CD4-positive, CD25-positive, alpha-beta regulatory T cell (primary cell): ENCODE measurements at regions not wholly inside any gene's neighbourhood (a gene's known extent, or its start where the extent isn't known, plus 50 kb on each side); places are given as distances from the start of the nearest gene placed in this dataset.
"Not testable (repeated sequence)": the region's sequence is repeated elsewhere in the genome, so short reads cannot be mapped to it uniquely, and the experiment has no call there.

Experiments
- ATAC-seq, 2 donors: fragments of 150-1000 bp; cut with Tn5 transposase; one replicate each; pipeline ENCODE4 v1.10.0; 2021; ENCODE audit warnings: low read depth in 2 of 2, moderate number of reproducible peaks in 2 of 2, moderate library complexity in 1 of 2
- DNase-seq, 3 donors: peaks; one replicate each; pipeline versions ENCODE4 v3.0.0 to v3.0.0-alpha.2; 2012 to 2022; ENCODE audit warnings: mixed read lengths in 1 of 3
- H3K27ac ChIP-seq: one replicate; pipeline ENCODE4 v1.7.0; 2013; ENCODE audit warnings: mild to moderate bottlenecking, low read length; ENCODE audit not compliant: insufficient read depth, poor library complexity, severe bottlenecking
- H3K27me3 ChIP-seq: one replicate; pipeline ENCODE4 v1.7.0; 2013; ENCODE audit warnings: low read length; ENCODE audit not compliant: control insufficient read depth, insufficient read depth
- H3K36me3 ChIP-seq: one replicate; pipeline ENCODE4 v1.7.0; 2013; ENCODE audit warnings: mild to moderate bottlenecking, low read length, moderate library complexity; ENCODE audit not compliant: control insufficient read depth, insufficient read depth
- H3K4me1 ChIP-seq: 2 replicates; pipeline ENCODE4 v1.7.0; 2013; ENCODE audit warnings: mild to moderate bottlenecking, low read length; ENCODE audit not compliant: insufficient read depth, control insufficient read depth, poor library complexity, severe bottlenecking
- H3K4me3 ChIP-seq: one replicate; pipeline ENCODE4 v1.7.0; 2013; ENCODE audit warnings: low read depth, mild to moderate bottlenecking, low read length, moderate library complexity
- H3K9me3 ChIP-seq, 2 experiments: 1 replicate in 1 of 2; 2 replicates in 1 of 2; pipeline ENCODE4 v1.7.0; 2013; ENCODE audit warnings: low read length in 2 of 2, mild to moderate bottlenecking in 1 of 2, moderate library complexity in 1 of 2; ENCODE audit not compliant: control insufficient read depth in 2 of 2
- H3K27ac Mint-ChIP-seq, 3 donors: one replicate each; pipeline ENCODE4 v1.8.0; 2020 to 2022; ENCODE audit warnings: mild to moderate bottlenecking in 3 of 3, mixed read lengths in 3 of 3, moderate library complexity in 2 of 3
- H3K27me3 Mint-ChIP-seq: one replicate; pipeline ENCODE4 v1.8.0; 2022; ENCODE audit warnings: mild to moderate bottlenecking, mixed read lengths
- H3K36me3 Mint-ChIP-seq: one replicate; pipeline ENCODE4 v1.8.0; 2020; ENCODE audit warnings: mixed read lengths
- H3K4me1 Mint-ChIP-seq, 4 donors: one replicate each; pipeline ENCODE4 v1.8.0; 2020 to 2022; ENCODE audit warnings: mixed read lengths in 4 of 4, mild to moderate bottlenecking in 1 of 4
- H3K4me3 Mint-ChIP-seq, 4 donors: one replicate each; pipeline ENCODE4 v1.8.0; 2020 to 2022; ENCODE audit warnings: mild to moderate bottlenecking in 4 of 4, mixed read lengths in 4 of 4, moderate library complexity in 3 of 4
- H3K9me3 Mint-ChIP-seq, 7 donors: one replicate each; pipeline ENCODE4 v1.8.0; 2020 to 2022; ENCODE audit warnings: mixed read lengths in 7 of 7, mild to moderate bottlenecking in 3 of 7, moderate library complexity in 2 of 7

GRCh38 chr10:80708808-80709207 is 171.1 kb downstream of the SH2D4B start:
- no peak overlapping the region for H3K27ac ChIP-seq
- Mint-ChIP-seq H3K27me3 (no peaks in the 10 kb centered on the region), H3K9me3 (peaks cover 0 to 2% (median 0%) of the 10 kb centered on the region in 7 donors), H3K4me1 (no peaks in the 10 kb centered on the region), H3K4me3 (no peak overlapping the region), H3K36me3 (no peaks in the 10 kb centered on the region), H3K27ac (no peak overlapping the region)
- H3K36me3 ChIP-seq: no peaks in the 10 kb centered on the region
- H3K4me1 ChIP-seq: no peaks in the 10 kb centered on the region
- DNase-seq (no peak), ATAC-seq (no peak)
- H3K9me3 ChIP-seq: no peaks in the 10 kb centered on the region
- H3K27me3 ChIP-seq: no peaks in the 10 kb centered on the region
- no peak overlapping the region for H3K4me3 ChIP-seq

- no peak overlapping the region for H3K27ac ChIP-seq
- no peaks in the 10 kb centered on the region for H3K36me3 Mint-ChIP-seq
- H3K27me3 Mint-ChIP-seq: no peaks in the 10 kb centered on the region
- H3K27ac Mint-ChIP-seq: no peak overlapping the region
- H3K9me3 ChIP-seq: no peaks in the 10 kb centered on the region
- ATAC-seq (no peak), DNase-seq (no peak)
- H3K4me1 ChIP-seq: no peaks in the 10 kb centered on the region
- H3K4me3 Mint-ChIP-seq: no peak overlapping the region
- H3K4me3 ChIP-seq: no peak overlapping the region
- H3K9me3 Mint-ChIP-seq: peaks cover 0 to 2% (median 0%) of the 10 kb centered on the region in 7 donors
- no peaks in the 10 kb centered on the region for H3K4me1 Mint-ChIP-seq
- H3K27me3 ChIP-seq: no peaks in the 10 kb centered on the region
- H3K36me3 ChIP-seq: no peaks in the 10 kb centered on the region
These were observed 172.2 kb downstream of the SH2D4B start for GRCh38 chr10:80709866-80710265.

GRCh38 chr10:80713398-80713928 is 175.8 kb downstream of the SH2D4B start:
- no peaks in the 10 kb centered on the region for H3K4me1 ChIP-seq
- Mint-ChIP-seq H3K4me1 (no peaks in the 10 kb centered on the region), H3K9me3 (peaks cover 0 to 1% (median 0%) of the 10 kb centered on the region in 7 donors), H3K27ac (no peak overlapping the region), H3K4me3 (no peak overlapping the region), H3K27me3 (no peaks in the 10 kb centered on the region), H3K36me3 (no peaks in the 10 kb centered on the region)
- DNase-seq: no peak
- no peak overlapping the region for H3K4me3 ChIP-seq
- H3K27me3 ChIP-seq: no peaks in the 10 kb centered on the region
- no peak for ATAC-seq
- H3K36me3 ChIP-seq: no peaks in the 10 kb centered on the region
- H3K9me3 ChIP-seq: no peaks in the 10 kb centered on the region
- no peak overlapping the region for H3K27ac ChIP-seq

GRCh38 chr10:80714566-80714965 is 176.9 kb downstream of the SH2D4B start:
- Histone ChIP-seq H3K4me1 (no peaks in the 10 kb centered on the region), H3K27ac (no peak overlapping the region), H3K27me3 (no peaks in the 10 kb centered on the region), H3K9me3 (no peaks in the 10 kb centered on the region), H3K4me3 (no peak overlapping the region), H3K36me3 (no peaks in the 10 kb centered on the region)
- H3K9me3 Mint-ChIP-seq: peaks cover 0 to 1% (median 0%) of the 10 kb centered on the region in 7 donors
- no peak overlapping the region for H3K27ac Mint-ChIP-seq
- no peaks in the 10 kb centered on the region for H3K27me3 Mint-ChIP-seq
- ATAC-seq: no peak
- no peak for DNase-seq
- no peak overlapping the region for H3K4me3 Mint-ChIP-seq
- H3K4me1 Mint-ChIP-seq: no peaks in the 10 kb centered on the region
- H3K36me3 Mint-ChIP-seq: no peaks in the 10 kb centered on the region

GRCh38 chr10:80718024-80718423 is 180.3 kb downstream of the SH2D4B start:
- ATAC-seq (no peak), DNase-seq (no peak)
- Mint-ChIP-seq H3K36me3 (no peaks in the 10 kb centered on the region), H3K4me3 (no peak overlapping the region), H3K27me3 (no peaks in the 10 kb centered on the region), H3K4me1 (no peaks in the 10 kb centered on the region), H3K27ac (no peak overlapping the region), H3K9me3 (peaks cover 0 to 6% (median 0%) of the 10 kb centered on the region in 7 donors)
- Histone ChIP-seq H3K27me3 (no peaks in the 10 kb centered on the region), H3K4me3 (no peak overlapping the region), H3K27ac (no peak overlapping the region), H3K36me3 (no peaks in the 10 kb centered on the region), H3K9me3 (no peaks in the 10 kb centered on the region), H3K4me1 (no peaks in the 10 kb centered on the region)

GRCh38 chr10:80719935-80720334 is 182.2 kb downstream of the SH2D4B start:
- no peaks in the 10 kb centered on the region for H3K27me3 ChIP-seq
- no peaks in the 10 kb centered on the region for H3K9me3 ChIP-seq
- Mint-ChIP-seq H3K4me3 (no peak overlapping the region), H3K27me3 (no peaks in the 10 kb centered on the region), H3K27ac (no peak overlapping the region), H3K4me1 (no peaks in the 10 kb centered on the region), H3K36me3 (no peaks in the 10 kb centered on the region), H3K9me3 (peaks cover 0 to 6% (median 0%) of the 10 kb centered on the region in 7 donors)
- no peaks in the 10 kb centered on the region for H3K4me1 ChIP-seq
- DNase-seq (no peak), ATAC-seq (no peak)
- H3K36me3 ChIP-seq: no peaks in the 10 kb centered on the region
- no peak overlapping the region for H3K4me3 ChIP-seq
- H3K27ac ChIP-seq: no peak overlapping the region

GRCh38 chr10:80720549-80720948 is 182.8 kb downstream of the SH2D4B start:
- no peaks in the 10 kb centered on the region for H3K9me3 ChIP-seq
- Mint-ChIP-seq H3K36me3 (no peaks in the 10 kb centered on the region), H3K4me1 (no peaks in the 10 kb centered on the region), H3K4me3 (no peak overlapping the region), H3K27me3 (no peaks in the 10 kb centered on the region), H3K9me3 (peaks cover 0 to 6% (median 0%) of the 10 kb centered on the region in 7 donors), H3K27ac (no peak overlapping the region)
- H3K27me3 ChIP-seq: no peaks in the 10 kb centered on the region
- no peak overlapping the region for H3K4me3 ChIP-seq
- H3K27ac ChIP-seq: no peak overlapping the region
- ATAC-seq (no peak), DNase-seq (no peak)
- no peaks in the 10 kb centered on the region for H3K4me1 ChIP-seq
- H3K36me3 ChIP-seq: no peaks in the 10 kb centered on the region

- not testable (repeated sequence) for H3K36me3 Mint-ChIP-seq, H3K4me3 ChIP-seq, H3K27ac ChIP-seq, H3K4me1 Mint-ChIP-seq, H3K9me3 Mint-ChIP-seq, H3K4me3 Mint-ChIP-seq, H3K9me3 ChIP-seq, H3K27me3 Mint-ChIP-seq, DNase-seq, ATAC-seq, H3K36me3 ChIP-seq, H3K4me1 ChIP-seq, H3K27ac Mint-ChIP-seq, H3K27me3 ChIP-seq
These were observed 190.7 kb downstream of the SH2D4B start for GRCh38 chr10:80728354-80728753.
